DND-41 (cell line): ENCODE measurements at regions not wholly inside any gene's neighbourhood (a gene's known extent, or its start where the extent isn't known, plus 50 kb on each side); places are given as distances from the start of the nearest gene placed in this dataset.
"Not testable (repeated sequence)": the region's sequence is repeated elsewhere in the genome, so short reads cannot be mapped to it uniquely, and the experiment has no call there.

Experiments
- ATAC-seq: fragments of 200-7000 bp; cut with Tn5 transposase; 3 replicates; pipeline ENCODE4 v1.9.1; 2021; ENCODE audit warnings: low read depth; ENCODE audit not compliant: insufficient read depth
- DNase-seq: peaks from one replicate; pipeline ENCODE4 v3.0.0-alpha.2; 2020
- H2AFZ ChIP-seq: 2 replicates; pipeline ENCODE4 v1.6.0; 2012; ENCODE audit warnings: low read depth, low read length
- H3K27ac ChIP-seq: 2 replicates; pipeline ENCODE4 v1.5.1; 2012; ENCODE audit warnings: low read length, inconsistent platforms
- H3K27me3 ChIP-seq: fragments of 200-600 bp; sonication (generic); 2 replicates; pipeline ENCODE4 v1.6.0; 2012; ENCODE audit warnings: low read length, mild to moderate bottlenecking, inconsistent platforms; ENCODE audit not compliant: insufficient read depth, poor library complexity
- H3K36me3 ChIP-seq: 2 replicates; pipeline ENCODE4 v1.5.1; 2012; ENCODE audit warnings: low read length, inconsistent platforms; ENCODE audit not compliant: insufficient read depth
- H3K4me1 ChIP-seq: 2 replicates; pipeline ENCODE4 v1.5.1; 2012; ENCODE audit warnings: mild to moderate bottlenecking, low read length; ENCODE audit not compliant: insufficient read depth
- H3K4me2 ChIP-seq: 2 replicates; pipeline ENCODE4 v1.6.0; 2012; ENCODE audit warnings: mild to moderate bottlenecking, moderate library complexity, low read length, inconsistent platforms; ENCODE audit not compliant: insufficient read depth
- H3K4me3 ChIP-seq, 2 experiments: fragments of 200-600 bp in 1 of 2; shearing (Covaris generic) in 1 of 2; 2 replicates each; pipeline ENCODE4 v1.5.1; 2012 to 2016; ENCODE audit warnings: inconsistent platforms in 2 of 2, low read length in 2 of 2, mild to moderate bottlenecking in 2 of 2, low read depth in 1 of 2, moderate library complexity in 1 of 2
- H3K79me2 ChIP-seq: 2 replicates; pipeline ENCODE4 v1.6.0; 2012; ENCODE audit warnings: low read length, inconsistent platforms; ENCODE audit not compliant: insufficient read depth
- H3K9ac ChIP-seq: 2 replicates; pipeline ENCODE4 v1.6.0; 2012; ENCODE audit warnings: low read depth, mild to moderate bottlenecking, inconsistent platforms, low read length, moderate library complexity
- H3K9me3 ChIP-seq: 2 replicates; pipeline ENCODE4 v1.5.1; 2012; ENCODE audit warnings: low read length, moderate library complexity, mild to moderate bottlenecking, inconsistent platforms; ENCODE audit not compliant: insufficient read depth, severe bottlenecking
- H4K20me1 ChIP-seq: 2 replicates; pipeline ENCODE4 v1.6.0; 2012; ENCODE audit warnings: low read length; ENCODE audit not compliant: insufficient read depth
- CTCF ChIP-seq: IDR thresholded peaks from 2 replicates; pipeline ENCODE4 v1.5.1; 2012; ENCODE audit warnings: borderline replicate concordance, low read length, moderate library complexity, mild to moderate bottlenecking; ENCODE audit not compliant: poor library complexity, severe bottlenecking; ENCODE audit errors: extremely low read depth
- EZH2 ChIP-seq: IDR thresholded peaks from 3 replicates; pipeline ENCODE4 v1.6.1; 2012; ENCODE audit warnings: borderline replicate concordance, low read depth, mild to moderate bottlenecking, moderate library complexity, low read length, inconsistent platforms; ENCODE audit not compliant: severe bottlenecking

- Histone ChIP-seq H3K4me3 (no peak overlapping the region), H4K20me1 (no peaks in the 10 kb centered on the region), H2AFZ (no peak overlapping the region), H3K9ac (no peak overlapping the region), H3K36me3 (no peaks in the 10 kb centered on the region), H3K4me1 (no peaks in the 10 kb centered on the region), H3K4me2 (no peak overlapping the region), H3K27me3 (no peaks in the 10 kb centered on the region), H3K27ac (no peak overlapping the region), H3K9me3 (no peaks in the 10 kb centered on the region), H3K79me2 (no peaks in the 10 kb centered on the region)
- DNase-seq, result no peak
- no peak for TF ChIP-seq CTCF
- TF ChIP-seq EZH2, result no peak
- no peak for ATAC-seq
Measured at GRCh38 chr11:87803748-87804147, 371.5 kb downstream of the RAB38 start.

- not testable (repeated sequence) for H3K4me3 ChIP-seq, H3K4me2 ChIP-seq, DNase-seq, H4K20me1 ChIP-seq, ATAC-seq, H3K4me1 ChIP-seq, H3K27me3 ChIP-seq, H3K36me3 ChIP-seq, H3K79me2 ChIP-seq, H3K9ac ChIP-seq, H3K9me3 ChIP-seq, H3K27ac ChIP-seq, H2AFZ ChIP-seq
Measured at GRCh38 chr11:87784862-87785261, 390.4 kb downstream of the RAB38 start.

GRCh38 chr11:87780068-87780413, 395.2 kb downstream of the RAB38 start:
- Histone ChIP-seq H3K4me3 (no peak overlapping the region), H3K79me2 (no peaks in the 10 kb centered on the region)
- DNase-seq, result no peak

More at GRCh38 chr11:87780068-87780413, 395.2 kb downstream of the RAB38 start:
- Histone ChIP-seq H4K20me1 (no peaks in the 10 kb centered on the region), H3K36me3 (no peaks in the 10 kb centered on the region), H2AFZ (no peak overlapping the region), H3K4me2 (no peak overlapping the region), H3K9ac (no peak overlapping the region), H3K9me3 (no peaks in the 10 kb centered on the region), H3K27ac (no peak overlapping the region), H3K27me3 (no peaks in the 10 kb centered on the region), H3K4me1 (no peaks in the 10 kb centered on the region)
- no peak for ATAC-seq
- no peak for TF ChIP-seq CTCF
- no peak for TF ChIP-seq EZH2
